Prostate gland (tissue), 2 donors: ENCODE measurements at regions not wholly inside any gene's neighbourhood (a gene's known extent, or its start where the extent isn't known, plus 50 kb on each side); places are given as distances from the start of the nearest gene placed in this dataset.

Experiments
- CTCF ChIP-seq, 4 experiments: fragments of 200-600 bp in 2 of 4; fragments of 450-650 bp in 2 of 4; sonication (generic) in 2 of 4; IDR thresholded peaks; 1 replicate in 3 of 4; 2 replicates in 1 of 4; pipeline ENCODE4 v1.5.1; 2016 to 2019; ENCODE audit warnings: antibody characterized with exemption in 4 of 4, mild to moderate bottlenecking in 2 of 4, moderate library complexity in 2 of 4
- POLR2A ChIP-seq: fragments of 450-650 bp; IDR thresholded peaks from one replicate; pipeline ENCODE4 v1.6.1; 2016; ENCODE audit warnings: antibody characterized with exemption, mild to moderate bottlenecking
- POLR2AphosphoS5 ChIP-seq: sonication (generic); formaldehyde crosslinking; IDR thresholded peaks from one replicate; pipeline ENCODE4 v1.6.1; 2017; ENCODE audit warnings: antibody characterized with exemption

- no peak for TF ChIP-seq CTCF (IDR thresholded peaks at IDR 0.05)
- TF ChIP-seq POLR2A = no peak
- TF ChIP-seq POLR2AphosphoS5 = no peak
Measured at GRCh38 chr13:100904293-100904976, 229.8 kb upstream of the TMTC4 start.
